ENCODE measurements at regions not wholly inside any gene's neighbourhood (a gene's known extent, or its start where the extent isn't known, plus 50 kb on each side); places are given as distances from the start of the nearest gene placed in this dataset.
"Not testable (repeated sequence)": the region's sequence is repeated elsewhere in the genome, so short reads cannot be mapped to it uniquely, and the experiment has no call there.

- 93% methylated on average over 1 of the region's 1 CpG for WGBS
- Histone ChIP-seq H3K36me3 (ENCODE audit: insufficient read depth, low read length) (no peaks in the 10 kb centered on the region), H3K9me3 (ENCODE audit: insufficient read depth, low read depth, low read length) (no peaks in the 10 kb centered on the region), H3K9ac (ENCODE audit: low read depth, low read length) (no peak overlapping the region), H3K27ac (ENCODE audit: low read depth, low read length) (no peak overlapping the region), H3K4me1 (ENCODE audit: insufficient read depth, low read length) (no peaks in the 10 kb centered on the region), H3K4me3 (ENCODE audit: low read length) (no peak overlapping the region), H3K27me3 (ENCODE audit: insufficient read depth, low read length) (no peaks in the 10 kb centered on the region)
Measured at GRCh38 chr1:100811808-100812207, 82.8 kb downstream of the EXTL2 start.

- WGBS = 98% methylated on average over 2 of the region's 3 CpGs
- not testable (repeated sequence) for H3K27ac ChIP-seq (ENCODE audit: low read depth, low read length); H3K36me3 ChIP-seq (ENCODE audit: insufficient read depth, low read length); H3K9ac ChIP-seq (ENCODE audit: low read depth, low read length); H3K9me3 ChIP-seq (ENCODE audit: insufficient read depth, low read depth, low read length); H3K4me1 ChIP-seq (ENCODE audit: insufficient read depth, low read length); H3K4me3 ChIP-seq (ENCODE audit: low read length); H3K27me3 ChIP-seq (ENCODE audit: insufficient read depth, low read length)
Measured at GRCh38 chr1:100814938-100815337, 79.7 kb downstream of the EXTL2 start.

- no peak overlapping the region for H3K27ac ChIP-seq (ENCODE audit: low read depth, low read length)
- H3K9ac ChIP-seq (ENCODE audit: low read depth, low read length) = no peak overlapping the region
- 100% methylated on average over 2 of the region's 3 CpGs for WGBS
Measured at GRCh38 chr1:100816049-100816448, 78.6 kb downstream of the EXTL2 start.

GRCh38 chr1:100820195-100820594, 74.4 kb downstream of the EXTL2 start:
- peak overlapping the region; percentile 21; the same call in 1 of the 2 replicates for H3K4me3 ChIP-seq (ENCODE audit: low read length)
- not testable (repeated sequence) for H3K27ac ChIP-seq (ENCODE audit: low read depth, low read length); H3K27me3 ChIP-seq (ENCODE audit: insufficient read depth, low read length); H3K9me3 ChIP-seq (ENCODE audit: insufficient read depth, low read depth, low read length); H3K36me3 ChIP-seq (ENCODE audit: insufficient read depth, low read length); H3K4me1 ChIP-seq (ENCODE audit: insufficient read depth, low read length)
- 51% methylated on average over 6 of the region's 6 CpGs for WGBS
- peak overlapping the region; percentile 3; the same call in 1 of the 2 replicates for H3K9ac ChIP-seq (ENCODE audit: low read depth, low read length)

More at GRCh38 chr1:100816049-100816448, 78.6 kb downstream of the EXTL2 start:
- Histone ChIP-seq H3K36me3 (ENCODE audit: insufficient read depth, low read length) (no peaks in the 10 kb centered on the region), H3K9me3 (ENCODE audit: insufficient read depth, low read depth, low read length) (no peaks in the 10 kb centered on the region), H3K4me3 (ENCODE audit: low read length) (no peak overlapping the region), H3K4me1 (ENCODE audit: insufficient read depth, low read length) (0 out of 2 replicates have a peak, but pooled peaks cover 4% of the 10 kb centered on the region), H3K27me3 (ENCODE audit: insufficient read depth, low read length) (no peaks in the 10 kb centered on the region)

GRCh38 chr1:100821919-100822318, 72.7 kb downstream of the EXTL2 start:
- H3K27ac ChIP-seq (ENCODE audit: low read depth, low read length); H3K4me3 ChIP-seq (ENCODE audit: low read length); H3K9ac ChIP-seq (ENCODE audit: low read depth, low read length); H3K27me3 ChIP-seq (ENCODE audit: insufficient read depth, low read length); H3K36me3 ChIP-seq (ENCODE audit: insufficient read depth, low read length); H3K9me3 ChIP-seq (ENCODE audit: insufficient read depth, low read depth, low read length); H3K4me1 ChIP-seq (ENCODE audit: insufficient read depth, low read length): not testable (repeated sequence)
- 93% methylated on average over 2 of the region's 2 CpGs for WGBS
